GM12891 (cell line): ENCODE measurements at regions not wholly inside any gene's neighbourhood (a gene's known extent, or its start where the extent isn't known, plus 50 kb on each side); places are given as distances from the start of the nearest gene placed in this dataset.

Source experiments
- POLR2A ChIP-seq: IDR thresholded peaks from 2 replicates; pipeline ENCODE4 v1.6.1; 2011; ENCODE audit warnings: low read depth, low read length, control low read depth
- POLR2AphosphoS5 ChIP-seq: IDR thresholded peaks from 2 replicates; pipeline ENCODE4 v1.6.1; 2011; ENCODE audit warnings: low read depth, low read length, control low read depth
- TAF1 ChIP-seq: IDR thresholded peaks from 2 replicates; pipeline ENCODE4 v1.6.1; 2011; ENCODE audit warnings: low read depth, low read length, control low read depth

DNA sequence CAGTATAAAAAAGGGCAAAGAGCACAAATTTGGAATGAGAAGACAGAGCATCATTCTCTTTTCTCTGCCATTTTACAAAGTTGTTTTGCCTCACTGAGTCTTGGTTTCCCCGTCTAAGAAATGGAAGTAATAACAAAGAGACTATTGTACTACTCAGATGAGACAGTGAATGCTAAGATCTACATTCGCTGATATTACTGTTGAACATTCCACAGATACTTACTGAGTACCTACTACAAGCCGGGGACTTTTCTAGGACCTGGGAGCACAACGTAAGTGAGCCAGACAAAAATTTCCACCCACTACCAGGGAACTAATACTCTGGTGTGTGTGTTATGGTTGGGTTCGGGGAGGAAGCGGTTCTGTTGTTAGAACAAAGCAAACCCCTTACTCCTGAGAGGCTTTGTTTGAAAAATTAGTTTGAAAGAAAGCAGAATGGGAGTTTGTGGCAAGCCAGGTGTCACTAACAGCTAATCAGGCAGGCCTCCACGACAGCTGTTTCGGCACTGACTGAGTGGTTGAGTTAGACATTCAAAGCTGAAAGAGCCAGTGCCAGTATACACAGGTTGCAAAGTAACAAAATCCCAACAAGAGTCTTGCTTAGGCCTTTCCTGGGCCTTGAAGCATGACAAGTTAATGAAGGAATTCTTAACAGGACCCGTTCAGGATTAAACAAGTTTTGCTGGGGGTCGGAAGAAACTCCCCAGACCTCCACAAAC is 458.3 kb downstream of the EDEM1 start:
- no peak for TF ChIP-seq POLR2AphosphoS5
- TF ChIP-seq POLR2A, result no peak
- TF ChIP-seq TAF1, result no peak
